ENCODE measurements at regions not wholly inside any gene's neighbourhood (a gene's known extent, or its start where the extent isn't known, plus 50 kb on each side); places are given as distances from the start of the nearest gene placed in this dataset.

GRCh38 chr9:17852108-17852507 is 273.2 kb downstream of the SH3GL2 start:
- no TSS peak for BruUV-seq (replicated peaks)
- H3K79me2 ChIP-seq (ENCODE audit: control insufficient read depth, insufficient read depth, low read length): no peaks in the 10 kb centered on the region
- no peaks in the 10 kb centered on the region for H3K36me3 ChIP-seq (ENCODE audit: control insufficient read depth in 2 of 2, extremely low read depth in 1 of 2, insufficient read depth in 2 of 2, low read length in 2 of 2)
- intact Hi-C loops (cut with micrococcal nuclease) (no loop called here), dilution Hi-C loops (cut with MboI; ENCODE audit: extremely low pct_ligation_motif_present, low sequenced_read_pairs) (no loop called here)
- DNase-seq (ENCODE audit: low read depth, low spot score) (no peak), FAIRE-seq (no peak)
- POLR2A ChIA-PET: no interaction called here
- no peaks in the 10 kb centered on the region for H3K9me1 ChIP-seq (replicated peaks; ENCODE audit: control insufficient read depth, extremely low read depth, insufficient read depth, low read length)
- no peak overlapping the region for H3K4me3 ChIP-seq (replicated peaks in 1 of 3; ENCODE audit: insufficient read depth in 1 of 3, low read depth in 1 of 3, low read length in 3 of 3)
- no peaks in the 10 kb centered on the region for H4K20me1 ChIP-seq (replicated peaks; ENCODE audit: control insufficient read depth, extremely low read depth, insufficient read depth, low read length)
- no peaks in the 10 kb centered on the region for H3K4me1 ChIP-seq (ENCODE audit: control insufficient read depth, extremely low read depth, insufficient read depth, low read length)
- H3K9ac ChIP-seq (replicated peaks; ENCODE audit: extremely low read depth, insufficient read depth, low read length): no peak overlapping the region
- H3K9me3 ChIP-seq (replicated peaks; ENCODE audit: control insufficient read depth, insufficient read depth, low read length): no peaks in the 10 kb centered on the region
- no peak overlapping the region for H3K4me2 ChIP-seq (ENCODE audit: insufficient read depth, low read length)
- no peak overlapping the region for H3K27ac ChIP-seq (ENCODE audit: insufficient read depth, low read depth, low read length)
- H2AFZ ChIP-seq (ENCODE audit: low read depth, low read length): no peak overlapping the region
- TF ChIP-seq JUN (IDR thresholded peaks at IDR 0.05; ENCODE audit: borderline replicate concordance, insufficient read depth, insufficient read length, low read depth): no peak
- TF ChIP-seq FOS (IDR thresholded peaks at IDR 0.05; ENCODE audit: borderline replicate concordance, insufficient read depth, low read length): no peak
- TF ChIP-seq, protein P1, sequence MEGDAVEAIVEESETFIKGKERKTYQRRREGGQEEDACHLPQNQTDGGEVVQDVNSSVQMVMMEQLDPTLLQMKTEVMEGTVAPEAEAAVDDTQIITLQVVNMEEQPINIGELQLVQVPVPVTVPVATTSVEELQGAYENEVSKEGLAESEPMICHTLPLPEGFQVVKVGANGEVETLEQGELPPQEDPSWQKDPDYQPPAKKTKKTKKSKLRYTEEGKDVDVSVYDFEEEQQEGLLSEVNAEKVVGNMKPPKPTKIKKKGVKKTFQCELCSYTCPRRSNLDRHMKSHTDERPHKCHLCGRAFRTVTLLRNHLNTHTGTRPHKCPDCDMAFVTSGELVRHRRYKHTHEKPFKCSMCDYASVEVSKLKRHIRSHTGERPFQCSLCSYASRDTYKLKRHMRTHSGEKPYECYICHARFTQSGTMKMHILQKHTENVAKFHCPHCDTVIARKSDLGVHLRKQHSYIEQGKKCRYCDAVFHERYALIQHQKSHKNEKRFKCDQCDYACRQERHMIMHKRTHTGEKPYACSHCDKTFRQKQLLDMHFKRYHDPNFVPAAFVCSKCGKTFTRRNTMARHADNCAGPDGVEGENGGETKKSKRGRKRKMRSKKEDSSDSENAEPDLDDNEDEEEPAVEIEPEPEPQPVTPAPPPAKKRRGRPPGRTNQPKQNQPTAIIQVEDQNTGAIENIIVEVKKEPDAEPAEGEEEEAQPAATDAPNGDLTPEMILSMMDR (IDR thresholded peaks at IDR 0.05; ENCODE audit: extremely low read depth in 1 of 2, insufficient read depth in 1 of 2, low read depth in 1 of 2, low read length in 2 of 2): no peak
- no peak for TF ChIP-seq MYC (IDR thresholded peaks at IDR 0.05; ENCODE audit: low read depth, low read length)
- CTCF ChIA-PET: no interaction called here
- peaks cover 1 to 2% of the 10 kb centered on the region in 2 experiments for H3K27me3 ChIP-seq (ENCODE audit: control insufficient read depth in 2 of 2, insufficient read depth in 2 of 2, low read length in 2 of 2)

DNA sequence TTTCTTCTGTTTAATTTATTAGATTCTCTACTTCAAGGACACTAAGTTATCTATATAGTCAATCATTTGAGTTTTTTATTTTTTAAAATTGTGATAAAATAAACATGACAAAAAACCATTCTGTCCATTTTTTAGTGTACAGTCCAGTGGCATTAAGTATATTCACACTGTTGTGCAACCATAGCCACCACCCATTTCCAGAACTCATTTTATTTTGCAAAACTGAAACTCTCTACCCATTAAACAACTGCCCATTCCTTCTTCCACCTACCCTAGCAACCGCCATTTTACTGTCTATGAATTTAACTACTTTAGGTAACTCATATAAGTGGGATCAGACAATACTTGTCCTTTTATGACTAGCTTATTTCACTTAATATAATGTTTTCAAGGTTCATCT is 275.6 kb downstream of the SH3GL2 start:
- dilution Hi-C loops (cut with MboI; ENCODE audit: extremely low pct_ligation_motif_present, low sequenced_read_pairs): no loop called here
- H3K9me3 ChIP-seq (replicated peaks; ENCODE audit: control insufficient read depth, insufficient read depth, low read length): no peaks in the 10 kb centered on the region
- TF ChIP-seq POLR2A (IDR thresholded peaks at IDR 0.05; ENCODE audit: low read depth, low read length) (no peak), EZH2 (IDR thresholded peaks at IDR 0.05; ENCODE audit: borderline replicate concordance, low read depth, low read length, severe bottlenecking) (no peak), FOS (IDR thresholded peaks at IDR 0.05; ENCODE audit: borderline replicate concordance, insufficient read depth, low read length) (no peak), MYC (IDR thresholded peaks at IDR 0.05; ENCODE audit: low read depth, low read length) (no peak), GATA2 (IDR thresholded peaks at IDR 0.05; ENCODE audit: insufficient read depth, insufficient read length, low read depth, low read length) (no peak), MAX (IDR thresholded peaks at IDR 0.05; ENCODE audit: insufficient read depth, insufficient read length) (no peak), JUN (IDR thresholded peaks at IDR 0.05; ENCODE audit: borderline replicate concordance, insufficient read depth, insufficient read length, low read depth) (no peak), POLR2AphosphoS5 (IDR thresholded peaks at IDR 0.05; ENCODE audit: insufficient read depth, low read depth, low read length) (no peak)
- TF ChIP-seq, protein P1 (IDR thresholded peaks at IDR 0.05; ENCODE audit: extremely low read depth in 1 of 2, insufficient read depth in 1 of 2, low read depth in 1 of 2, low read length in 2 of 2): no peak
- H3K4me2 ChIP-seq (ENCODE audit: insufficient read depth, low read length): no peak overlapping the region
- CTCF ChIA-PET: no interaction called here
- H3K4me1 ChIP-seq (ENCODE audit: control insufficient read depth, extremely low read depth, insufficient read depth, low read length): no peaks in the 10 kb centered on the region
- peaks cover 1 to 2% of the 10 kb centered on the region in 2 experiments for H3K27me3 ChIP-seq (ENCODE audit: control insufficient read depth in 2 of 2, insufficient read depth in 2 of 2, low read length in 2 of 2)
- no peaks in the 10 kb centered on the region for H3K79me2 ChIP-seq (ENCODE audit: control insufficient read depth, insufficient read depth, low read length)
- H3K36me3 ChIP-seq (ENCODE audit: control insufficient read depth in 2 of 2, extremely low read depth in 1 of 2, insufficient read depth in 2 of 2, low read length in 2 of 2): no peaks in the 10 kb centered on the region
- DNase-seq (ENCODE audit: low read depth, low spot score) (no peak), FAIRE-seq (no peak)
- no peak overlapping the region for H3K27ac ChIP-seq (ENCODE audit: insufficient read depth, low read depth, low read length)
- no TSS peak for BruUV-seq (replicated peaks)
- no peaks in the 10 kb centered on the region for H4K20me1 ChIP-seq (replicated peaks; ENCODE audit: control insufficient read depth, extremely low read depth, insufficient read depth, low read length)
- no peaks in the 10 kb centered on the region for H3K9me1 ChIP-seq (replicated peaks; ENCODE audit: control insufficient read depth, extremely low read depth, insufficient read depth, low read length)
- no peak overlapping the region for H3K9ac ChIP-seq (replicated peaks; ENCODE audit: extremely low read depth, insufficient read depth, low read length)
- POLR2A ChIA-PET: no interaction called here
- no peak overlapping the region for H2AFZ ChIP-seq (ENCODE audit: low read depth, low read length)
- no peak overlapping the region for H3K4me3 ChIP-seq (replicated peaks in 1 of 3; ENCODE audit: insufficient read depth in 1 of 3, low read depth in 1 of 3, low read length in 3 of 3)
- intact Hi-C loops (cut with micrococcal nuclease): no loop called here
